HepG2 (cell line): ENCODE measurements at regions not wholly inside any gene's neighbourhood (a gene's known extent, or its start where the extent isn't known, plus 50 kb on each side); places are given as distances from the start of the nearest gene placed in this dataset.
A peak's percentile ranks its signal among the peaks of the same experiment; 100 is the strongest.

Experiments
- BCL6 ChIP-seq: IDR thresholded peaks from 2 replicates; pipeline ENCODE4 v1.6.1; 2016; ENCODE audit warnings: missing genetic modification reagents, missing compliant biosample characterization
- RARG ChIP-seq: sonication (generic); formaldehyde crosslinking; IDR thresholded peaks from 2 replicates; pipeline ENCODE4 v1.4.0; 2020; ENCODE audit warnings: low read depth, mild to moderate bottlenecking, missing genetic modification reagents
- RFXANK ChIP-seq: IDR thresholded peaks from 2 replicates; pipeline ENCODE4 v1.6.1; 2016
- RFXAP ChIP-seq: sonication (generic); formaldehyde crosslinking; IDR thresholded peaks from 2 replicates; pipeline ENCODE4 v1.4.0; 2020; ENCODE audit warnings: missing genetic modification reagents, borderline replicate concordance
- SRY ChIP-seq: sonication (generic); formaldehyde crosslinking; IDR thresholded peaks from 2 replicates; pipeline ENCODE4 v1.8.0; 2022; ENCODE audit warnings: mild to moderate bottlenecking, missing genetic modification reagents
- UBTF ChIP-seq: sonication (generic); formaldehyde crosslinking; IDR thresholded peaks from 2 replicates; pipeline ENCODE4 v1.4.0; 2020; ENCODE audit warnings: mild to moderate bottlenecking, missing genetic modification reagents
- ZBTB20 ChIP-seq: sonication (generic); formaldehyde crosslinking; IDR thresholded peaks from 2 replicates; pipeline ENCODE4 v1.8.1; 2023; ENCODE audit warnings: missing genetic modification reagents, low read depth, mild to moderate bottlenecking, borderline replicate concordance
- ZNF329 ChIP-seq: sonication (generic); formaldehyde crosslinking; IDR thresholded peaks from 2 replicates; pipeline ENCODE4 v1.9.0; 2021; ENCODE audit warnings: low read depth, mild to moderate bottlenecking, missing genetic modification reagents
- ZNF382 ChIP-seq: sonication (generic); formaldehyde crosslinking; IDR thresholded peaks from 2 replicates; pipeline ENCODE4 v1.5.0; 2020; ENCODE audit warnings: missing genetic modification reagents, mild to moderate bottlenecking, borderline replicate concordance
- ZNF737 ChIP-seq: sonication (generic); formaldehyde crosslinking; IDR thresholded peaks from 2 replicates; pipeline ENCODE4 v1.5.0; 2020; ENCODE audit warnings: missing genetic modification reagents, mild to moderate bottlenecking, borderline replicate concordance
- ZSCAN9 ChIP-seq: IDR thresholded peaks from 2 replicates; pipeline ENCODE4 v1.6.1; 2016; ENCODE audit warnings: borderline replicate concordance
- TF ChIP-seq, protein P1 (sequence below): sonication (generic); formaldehyde crosslinking; conservative IDR thresholded peaks from 2 replicates; pipeline ENCODE4 v1.4.0; 2020; ENCODE audit warnings: mild to moderate bottlenecking, missing genetic modification reagents, moderate library complexity
- TF ChIP-seq, protein P2 (sequence below): sonication (generic); formaldehyde crosslinking; IDR thresholded peaks from 2 replicates; pipeline ENCODE4 v1.8.1; 2023; ENCODE audit warnings: mild to moderate bottlenecking, missing genetic modification reagents
- TF ChIP-seq, protein P3 (sequence below): IDR thresholded peaks from 2 replicates; pipeline ENCODE4 v1.6.1; 2016; ENCODE audit warnings: missing biosample characterization, missing genetic modification reagents, low read depth
- TF ChIP-seq, protein P4 (sequence below): sonication (generic); formaldehyde crosslinking; IDR thresholded peaks from 2 replicates; pipeline ENCODE4 v1.5.1; 2020; ENCODE audit warnings: missing genetic modification reagents, mild to moderate bottlenecking, borderline replicate concordance

- TF ChIP-seq, protein P1, sequence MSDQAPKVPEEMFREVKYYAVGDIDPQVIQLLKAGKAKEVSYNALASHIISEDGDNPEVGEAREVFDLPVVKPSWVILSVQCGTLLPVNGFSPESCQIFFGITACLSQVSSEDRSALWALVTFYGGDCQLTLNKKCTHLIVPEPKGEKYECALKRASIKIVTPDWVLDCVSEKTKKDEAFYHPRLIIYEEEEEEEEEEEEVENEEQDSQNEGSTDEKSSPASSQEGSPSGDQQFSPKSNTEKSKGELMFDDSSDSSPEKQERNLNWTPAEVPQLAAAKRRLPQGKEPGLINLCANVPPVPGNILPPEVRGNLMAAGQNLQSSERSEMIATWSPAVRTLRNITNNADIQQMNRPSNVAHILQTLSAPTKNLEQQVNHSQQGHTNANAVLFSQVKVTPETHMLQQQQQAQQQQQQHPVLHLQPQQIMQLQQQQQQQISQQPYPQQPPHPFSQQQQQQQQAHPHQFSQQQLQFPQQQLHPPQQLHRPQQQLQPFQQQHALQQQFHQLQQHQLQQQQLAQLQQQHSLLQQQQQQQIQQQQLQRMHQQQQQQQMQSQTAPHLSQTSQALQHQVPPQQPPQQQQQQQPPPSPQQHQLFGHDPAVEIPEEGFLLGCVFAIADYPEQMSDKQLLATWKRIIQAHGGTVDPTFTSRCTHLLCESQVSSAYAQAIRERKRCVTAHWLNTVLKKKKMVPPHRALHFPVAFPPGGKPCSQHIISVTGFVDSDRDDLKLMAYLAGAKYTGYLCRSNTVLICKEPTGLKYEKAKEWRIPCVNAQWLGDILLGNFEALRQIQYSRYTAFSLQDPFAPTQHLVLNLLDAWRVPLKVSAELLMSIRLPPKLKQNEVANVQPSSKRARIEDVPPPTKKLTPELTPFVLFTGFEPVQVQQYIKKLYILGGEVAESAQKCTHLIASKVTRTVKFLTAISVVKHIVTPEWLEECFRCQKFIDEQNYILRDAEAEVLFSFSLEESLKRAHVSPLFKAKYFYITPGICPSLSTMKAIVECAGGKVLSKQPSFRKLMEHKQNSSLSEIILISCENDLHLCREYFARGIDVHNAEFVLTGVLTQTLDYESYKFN (CRISPR knock-in tag): peak; percentile 77
- TF ChIP-seq RFXAP (0 out of 2 replicates have a peak, but pooled peaks have one; percentile 24), SRY (CRISPR knock-in tag) (no peak), ZNF329 (no peak), ZNF737 (CRISPR knock-in tag) (no peak), ZBTB20 (CRISPR knock-in tag) (peak; percentile 52; the same call in 1 of the 2 replicates), RARG (CRISPR knock-in tag) (no peak), ZSCAN9 (CRISPR knock-in tag) (peak; percentile 48; the same call in 1 of the 2 replicates), ZNF382 (no peak), BCL6 (CRISPR knock-in tag) (peak; percentile 98), RFXANK (no peak), UBTF (CRISPR knock-in tag) (no peak)
- TF ChIP-seq, protein P2, sequence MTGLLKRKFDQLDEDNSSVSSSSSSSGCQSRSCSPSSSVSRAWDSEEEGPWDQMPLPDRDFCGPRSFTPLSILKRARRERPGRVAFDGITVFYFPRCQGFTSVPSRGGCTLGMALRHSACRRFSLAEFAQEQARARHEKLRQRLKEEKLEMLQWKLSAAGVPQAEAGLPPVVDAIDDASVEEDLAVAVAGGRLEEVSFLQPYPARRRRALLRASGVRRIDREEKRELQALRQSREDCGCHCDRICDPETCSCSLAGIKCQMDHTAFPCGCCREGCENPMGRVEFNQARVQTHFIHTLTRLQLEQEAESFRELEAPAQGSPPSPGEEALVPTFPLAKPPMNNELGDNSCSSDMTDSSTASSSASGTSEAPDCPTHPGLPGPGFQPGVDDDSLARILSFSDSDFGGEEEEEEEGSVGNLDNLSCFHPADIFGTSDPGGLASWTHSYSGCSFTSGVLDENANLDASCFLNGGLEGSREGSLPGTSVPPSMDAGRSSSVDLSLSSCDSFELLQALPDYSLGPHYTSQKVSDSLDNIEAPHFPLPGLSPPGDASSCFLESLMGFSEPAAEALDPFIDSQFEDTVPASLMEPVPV (CRISPR knock-in tag): no peak
- TF ChIP-seq, protein P3, sequence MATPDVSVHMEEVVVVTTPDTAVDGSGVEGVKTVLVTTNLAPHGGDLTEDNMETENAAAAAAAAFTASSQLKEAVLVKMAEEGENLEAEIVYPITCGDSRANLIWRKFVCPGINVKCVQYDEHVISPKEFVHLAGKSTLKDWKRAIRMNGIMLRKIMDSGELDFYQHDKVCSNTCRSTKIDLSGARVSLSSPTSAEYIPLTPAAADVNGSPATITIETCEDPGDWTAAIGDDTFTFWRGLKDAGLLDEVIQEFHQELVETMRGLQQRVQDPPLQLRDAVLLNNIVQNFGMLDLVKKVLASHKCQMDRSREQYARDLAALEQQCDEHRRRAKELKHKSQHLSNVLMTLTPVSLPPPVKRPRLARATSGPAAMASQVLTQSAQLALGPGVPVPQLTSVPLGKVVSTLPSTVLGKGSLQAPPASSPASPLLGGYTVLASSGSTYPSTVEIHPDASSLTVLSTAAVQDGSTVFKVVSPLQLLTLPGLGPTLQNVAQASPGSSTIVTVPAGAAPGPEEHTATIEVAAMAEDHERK: no peak
- TF ChIP-seq, protein P4, sequence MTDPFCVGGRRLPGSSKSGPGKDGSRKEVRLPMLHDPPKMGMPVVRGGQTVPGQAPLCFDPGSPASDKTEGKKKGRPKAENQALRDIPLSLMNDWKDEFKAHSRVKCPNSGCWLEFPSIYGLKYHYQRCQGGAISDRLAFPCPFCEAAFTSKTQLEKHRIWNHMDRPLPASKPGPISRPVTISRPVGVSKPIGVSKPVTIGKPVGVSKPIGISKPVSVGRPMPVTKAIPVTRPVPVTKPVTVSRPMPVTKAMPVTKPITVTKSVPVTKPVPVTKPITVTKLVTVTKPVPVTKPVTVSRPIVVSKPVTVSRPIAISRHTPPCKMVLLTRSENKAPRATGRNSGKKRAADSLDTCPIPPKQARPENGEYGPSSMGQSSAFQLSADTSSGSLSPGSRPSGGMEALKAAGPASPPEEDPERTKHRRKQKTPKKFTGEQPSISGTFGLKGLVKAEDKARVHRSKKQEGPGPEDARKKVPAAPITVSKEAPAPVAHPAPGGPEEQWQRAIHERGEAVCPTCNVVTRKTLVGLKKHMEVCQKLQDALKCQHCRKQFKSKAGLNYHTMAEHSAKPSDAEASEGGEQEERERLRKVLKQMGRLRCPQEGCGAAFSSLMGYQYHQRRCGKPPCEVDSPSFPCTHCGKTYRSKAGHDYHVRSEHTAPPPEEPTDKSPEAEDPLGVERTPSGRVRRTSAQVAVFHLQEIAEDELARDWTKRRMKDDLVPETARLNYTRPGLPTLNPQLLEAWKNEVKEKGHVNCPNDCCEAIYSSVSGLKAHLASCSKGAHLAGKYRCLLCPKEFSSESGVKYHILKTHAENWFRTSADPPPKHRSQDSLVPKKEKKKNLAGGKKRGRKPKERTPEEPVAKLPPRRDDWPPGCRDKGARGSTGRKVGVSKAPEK (CRISPR knock-in tag): no peak
Observed at GRCh38 chr3:182212479-182213076, 500.9 kb downstream of the SOX2 start (continued).
